GM12873 (cell line): ENCODE measurements at regions not wholly inside any gene's neighbourhood (a gene's known extent, or its start where the extent isn't known, plus 50 kb on each side); places are given as distances from the start of the nearest gene placed in this dataset.

Experiments
- CTCF ChIP-seq: IDR thresholded peaks from 2 replicates; pipeline ENCODE4 v1.5.1; 2012; ENCODE audit warnings: low read depth, mild to moderate bottlenecking, moderate library complexity, low read length, control low read depth; ENCODE audit not compliant: insufficient read depth; ENCODE audit errors: missing control alignments

- TF ChIP-seq CTCF, result no peak
Observed at GRCh38 chr1:245001252-245001651, 136.9 kb upstream of the HNRNPU start.

GRCh38 chr1:245000872-245001188 is 136.5 kb upstream of the HNRNPU start:
- no peak for TF ChIP-seq CTCF

- TF ChIP-seq CTCF, result no peak
Observed at GRCh38 chr1:244998717-244999346, 134.5 kb upstream of the HNRNPU start.

GRCh38 chr1:244995602-244996400 is 131.5 kb upstream of the HNRNPU start:
- no peak for TF ChIP-seq CTCF

GRCh38 chr1:244992833-244993232 is 128.5 kb upstream of the HNRNPU start:
- TF ChIP-seq CTCF, result no peak

- no peak for TF ChIP-seq CTCF
Observed at GRCh38 chr1:244989813-244990212, 125.5 kb upstream of the HNRNPU start.

GRCh38 chr1:244988521-244988920 is 124.2 kb upstream of the HNRNPU start:
- TF ChIP-seq CTCF, result no peak
